ENCODE measurements at regions not wholly inside any gene's neighbourhood (a gene's known extent, or its start where the extent isn't known, plus 50 kb on each side); places are given as distances from the start of the nearest gene placed in this dataset.
"Not testable (repeated sequence)": the region's sequence is repeated elsewhere in the genome, so short reads cannot be mapped to it uniquely, and the experiment has no call there.

GRCh38 chr4:132427125-132427524 lies 722.0 kb upstream of the PCDH10 start:
- no peaks in the 10 kb centered on the region for H3K9me3 ChIP-seq (ENCODE audit: insufficient read depth, low read depth, low read length)
- H3K9ac ChIP-seq (ENCODE audit: low read depth, low read length, poor library complexity, severe bottlenecking), result no peak overlapping the region
- H3K4me2 ChIP-seq (ENCODE audit: low read depth, low read length, poor library complexity, severe bottlenecking), result no peak overlapping the region
- no peaks in the 10 kb centered on the region for H3K27me3 ChIP-seq (ENCODE audit: insufficient read depth, low read length, poor library complexity, severe bottlenecking)
- no peaks in the 10 kb centered on the region for H3F3A ChIP-seq (ENCODE audit: low read depth)
- H3K9me2 ChIP-seq (replicated peaks; ENCODE audit: low read depth, low read length), result no peaks in the 10 kb centered on the region
- H4K20me1 ChIP-seq (ENCODE audit: insufficient read depth, low read length, poor library complexity, severe bottlenecking), result no peaks in the 10 kb centered on the region
- no peak for TF ChIP-seq EZH2phosphoT487 (IDR thresholded peaks at IDR 0.05; ENCODE audit: borderline replicate concordance)
- TF ChIP-seq, protein P1, sequence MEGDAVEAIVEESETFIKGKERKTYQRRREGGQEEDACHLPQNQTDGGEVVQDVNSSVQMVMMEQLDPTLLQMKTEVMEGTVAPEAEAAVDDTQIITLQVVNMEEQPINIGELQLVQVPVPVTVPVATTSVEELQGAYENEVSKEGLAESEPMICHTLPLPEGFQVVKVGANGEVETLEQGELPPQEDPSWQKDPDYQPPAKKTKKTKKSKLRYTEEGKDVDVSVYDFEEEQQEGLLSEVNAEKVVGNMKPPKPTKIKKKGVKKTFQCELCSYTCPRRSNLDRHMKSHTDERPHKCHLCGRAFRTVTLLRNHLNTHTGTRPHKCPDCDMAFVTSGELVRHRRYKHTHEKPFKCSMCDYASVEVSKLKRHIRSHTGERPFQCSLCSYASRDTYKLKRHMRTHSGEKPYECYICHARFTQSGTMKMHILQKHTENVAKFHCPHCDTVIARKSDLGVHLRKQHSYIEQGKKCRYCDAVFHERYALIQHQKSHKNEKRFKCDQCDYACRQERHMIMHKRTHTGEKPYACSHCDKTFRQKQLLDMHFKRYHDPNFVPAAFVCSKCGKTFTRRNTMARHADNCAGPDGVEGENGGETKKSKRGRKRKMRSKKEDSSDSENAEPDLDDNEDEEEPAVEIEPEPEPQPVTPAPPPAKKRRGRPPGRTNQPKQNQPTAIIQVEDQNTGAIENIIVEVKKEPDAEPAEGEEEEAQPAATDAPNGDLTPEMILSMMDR (conservative IDR thresholded peaks at IDR 0.05; ENCODE audit: low read length), result no peak
- H3K36me3 ChIP-seq (ENCODE audit: insufficient read depth, low read length), result no peaks in the 10 kb centered on the region
- H3K79me2 ChIP-seq (ENCODE audit: insufficient read depth, low read length), result no peaks in the 10 kb centered on the region
- no peaks in the 10 kb centered on the region for H3K4me1 ChIP-seq (ENCODE audit: insufficient read depth, low read length, poor library complexity, severe bottlenecking)
- no peak overlapping the region for H3K4me3 ChIP-seq (ENCODE audit: low read length, poor library complexity, severe bottlenecking)
- H2AFZ ChIP-seq (ENCODE audit: low read length), result no peak overlapping the region

- Histone ChIP-seq H4K20me1 (ENCODE audit: insufficient read depth, low read length, poor library complexity, severe bottlenecking) (no peaks in the 10 kb centered on the region), H2AFZ (ENCODE audit: low read length) (no peak overlapping the region), H3K9me3 (ENCODE audit: insufficient read depth, low read depth, low read length) (no peaks in the 10 kb centered on the region), H3F3A (ENCODE audit: low read depth) (no peaks in the 10 kb centered on the region), H3K4me1 (ENCODE audit: insufficient read depth, low read length, poor library complexity, severe bottlenecking) (no peaks in the 10 kb centered on the region), H3K27me3 (ENCODE audit: insufficient read depth, low read length, poor library complexity, severe bottlenecking) (no peaks in the 10 kb centered on the region), H3K36me3 (ENCODE audit: insufficient read depth, low read length) (no peaks in the 10 kb centered on the region), H3K4me3 (ENCODE audit: low read length, poor library complexity, severe bottlenecking) (no peak overlapping the region), H3K9ac (ENCODE audit: low read depth, low read length, poor library complexity, severe bottlenecking) (no peak overlapping the region), H3K9me2 (replicated peaks; ENCODE audit: low read depth, low read length) (no peaks in the 10 kb centered on the region), H3K79me2 (ENCODE audit: insufficient read depth, low read length) (no peaks in the 10 kb centered on the region), H3K4me2 (ENCODE audit: low read depth, low read length, poor library complexity, severe bottlenecking) (no peak overlapping the region)
- no peak for TF ChIP-seq EZH2phosphoT487 (IDR thresholded peaks at IDR 0.05; ENCODE audit: borderline replicate concordance)
- TF ChIP-seq, protein P1 (conservative IDR thresholded peaks at IDR 0.05; ENCODE audit: low read length), result no peak
Measured at GRCh38 chr4:132437117-132437516, 712.0 kb upstream of the PCDH10 start.

GRCh38 chr4:132445386-132445785 lies 703.7 kb upstream of the PCDH10 start:
- no peaks in the 10 kb centered on the region for H3K4me1 ChIP-seq (ENCODE audit: insufficient read depth, low read length, poor library complexity, severe bottlenecking)
- TF ChIP-seq EZH2phosphoT487 (IDR thresholded peaks at IDR 0.05; ENCODE audit: borderline replicate concordance), result no peak
- TF ChIP-seq, protein P1 (conservative IDR thresholded peaks at IDR 0.05; ENCODE audit: low read length), result no peak
- peaks cover 12% of the 10 kb centered on the region; the same call in 1 of the 2 replicates for H3K9me3 ChIP-seq (ENCODE audit: insufficient read depth, low read depth, low read length)
- H3K36me3 ChIP-seq (ENCODE audit: insufficient read depth, low read length), result no peaks in the 10 kb centered on the region
- no peak overlapping the region for H2AFZ ChIP-seq (ENCODE audit: low read length)
- H4K20me1 ChIP-seq (ENCODE audit: insufficient read depth, low read length, poor library complexity, severe bottlenecking), result no peaks in the 10 kb centered on the region
- no peaks in the 10 kb centered on the region for H3K9me2 ChIP-seq (replicated peaks; ENCODE audit: low read depth, low read length)
- H3K79me2 ChIP-seq (ENCODE audit: insufficient read depth, low read length), result no peaks in the 10 kb centered on the region
- no peak overlapping the region for H3K4me3 ChIP-seq (ENCODE audit: low read length, poor library complexity, severe bottlenecking)
- no peaks in the 10 kb centered on the region for H3F3A ChIP-seq (ENCODE audit: low read depth)
- no peaks in the 10 kb centered on the region for H3K27me3 ChIP-seq (ENCODE audit: insufficient read depth, low read length, poor library complexity, severe bottlenecking)
- no peak overlapping the region for H3K9ac ChIP-seq (ENCODE audit: low read depth, low read length, poor library complexity, severe bottlenecking)
- H3K4me2 ChIP-seq (ENCODE audit: low read depth, low read length, poor library complexity, severe bottlenecking), result no peak overlapping the region

GRCh38 chr4:132457987-132458386 lies 691.1 kb upstream of the PCDH10 start:
- H4K20me1 ChIP-seq (ENCODE audit: insufficient read depth, low read length, poor library complexity, severe bottlenecking); H3K36me3 ChIP-seq (ENCODE audit: insufficient read depth, low read length); H2AFZ ChIP-seq (ENCODE audit: low read length); H3F3A ChIP-seq (ENCODE audit: low read depth); H3K4me1 ChIP-seq (ENCODE audit: insufficient read depth, low read length, poor library complexity, severe bottlenecking); H3K4me2 ChIP-seq (ENCODE audit: low read depth, low read length, poor library complexity, severe bottlenecking); H3K9me2 ChIP-seq (replicated peaks; ENCODE audit: low read depth, low read length); H3K9me3 ChIP-seq (ENCODE audit: insufficient read depth, low read depth, low read length); H3K4me3 ChIP-seq (ENCODE audit: low read length, poor library complexity, severe bottlenecking); H3K79me2 ChIP-seq (ENCODE audit: insufficient read depth, low read length); H3K9ac ChIP-seq (ENCODE audit: low read depth, low read length, poor library complexity, severe bottlenecking); H3K27me3 ChIP-seq (ENCODE audit: insufficient read depth, low read length, poor library complexity, severe bottlenecking): not testable (repeated sequence)

All from Loucy (cell line).